ENCODE measurements at regions not wholly inside any gene's neighbourhood (a gene's known extent, or its start where the extent isn't known, plus 50 kb on each side); places are given as distances from the start of the nearest gene placed in this dataset.
"Not testable (repeated sequence)": the region's sequence is repeated elsewhere in the genome, so short reads cannot be mapped to it uniquely, and the experiment has no call there.

- not testable (repeated sequence) for H3K4me3 ChIP-seq; H3K36me3 ChIP-seq; H3K9me3 ChIP-seq (replicated peaks); H3K27ac ChIP-seq; H3K27me3 ChIP-seq; DNase-seq
- H3K4me1 ChIP-seq = peaks cover 16% of the 10 kb centered on the region; the same call in 1 of the 2 replicates
These were observed 115.9 kb upstream of the MYCN start for GRCh38 chr2:15824467-15824866.

- H3K4me1 ChIP-seq = peaks cover 16% of the 10 kb centered on the region; the same call in 1 of the 2 replicates
- peak; percentile 71 to 83 for DNase-seq
- H3K27ac ChIP-seq = peak overlapping the region; percentile 46
- peak overlapping the region; percentile 39 for H3K4me3 ChIP-seq
- no peaks in the 10 kb centered on the region for H3K27me3 ChIP-seq
- no peaks in the 10 kb centered on the region for H3K36me3 ChIP-seq
- H3K9me3 ChIP-seq (replicated peaks) = no peaks in the 10 kb centered on the region
These were observed 114.9 kb upstream of the MYCN start for GRCh38 chr2:15825276-15825980.

GRCh38 chr2:15826273-15826717 lies 114.1 kb upstream of the MYCN start:
- no peaks in the 10 kb centered on the region for H3K9me3 ChIP-seq (replicated peaks)
- H3K36me3 ChIP-seq = no peaks in the 10 kb centered on the region
- H3K27ac ChIP-seq = peak overlapping the region; percentile 46
- DNase-seq = peak; percentile 84 to 90
- no peaks in the 10 kb centered on the region for H3K27me3 ChIP-seq
- H3K4me1 ChIP-seq = peaks cover 16% of the 10 kb centered on the region; the same call in 1 of the 2 replicates
- H3K4me3 ChIP-seq = peak overlapping the region; percentile 39

- no peaks in the 10 kb centered on the region for H3K9me3 ChIP-seq (replicated peaks)
These were observed 113.3 kb upstream of the MYCN start for GRCh38 chr2:15827001-15827400.

GRCh38 chr2:15828576-15828975 lies 111.8 kb upstream of the MYCN start:
- Histone ChIP-seq H3K36me3 (no peaks in the 10 kb centered on the region), H3K9me3 (replicated peaks) (no peaks in the 10 kb centered on the region), H3K27me3 (no peaks in the 10 kb centered on the region), H3K4me1 (peaks cover 16% of the 10 kb centered on the region; the same call in 1 of the 2 replicates), H3K4me3 (no peak overlapping the region), H3K27ac (no peak overlapping the region)
- no peak for DNase-seq

More at GRCh38 chr2:15827001-15827400, 113.3 kb upstream of the MYCN start:
- no peak for DNase-seq
- Histone ChIP-seq H3K4me1 (peaks cover 16% of the 10 kb centered on the region; the same call in 1 of the 2 replicates), H3K27me3 (no peaks in the 10 kb centered on the region), H3K4me3 (no peak overlapping the region), H3K36me3 (no peaks in the 10 kb centered on the region), H3K27ac (no peak overlapping the region)

- DNase-seq = no peak
- H3K4me3 ChIP-seq = no peak overlapping the region
- no peaks in the 10 kb centered on the region for H3K9me3 ChIP-seq (replicated peaks)
- no peaks in the 10 kb centered on the region for H3K27me3 ChIP-seq
- peaks cover 16% of the 10 kb centered on the region; the same call in 1 of the 2 replicates for H3K4me1 ChIP-seq
- no peaks in the 10 kb centered on the region for H3K36me3 ChIP-seq
- no peak overlapping the region for H3K27ac ChIP-seq
These were observed 111.1 kb upstream of the MYCN start for GRCh38 chr2:15829091-15829801.

GRCh38 chr2:15829985-15830384 lies 110.4 kb upstream of the MYCN start:
- Histone ChIP-seq H3K4me3 (no peak overlapping the region), H3K27ac (no peak overlapping the region), H3K9me3 (replicated peaks) (no peaks in the 10 kb centered on the region), H3K4me1 (peaks cover 16% of the 10 kb centered on the region; the same call in 1 of the 2 replicates), H3K27me3 (no peaks in the 10 kb centered on the region), H3K36me3 (no peaks in the 10 kb centered on the region)
- no peak for DNase-seq

GRCh38 chr2:15830937-15831549 lies 109.3 kb upstream of the MYCN start:
- Histone ChIP-seq H3K9me3 (replicated peaks) (no peaks in the 10 kb centered on the region), H3K27me3 (no peaks in the 10 kb centered on the region), H3K4me1 (peaks cover 6% of the 10 kb centered on the region; the same call in 1 of the 2 replicates), H3K4me3 (no peak overlapping the region), H3K36me3 (no peaks in the 10 kb centered on the region), H3K27ac (no peak overlapping the region)
- DNase-seq = no peak

- no peak for DNase-seq
- Histone ChIP-seq H3K4me3 (no peak overlapping the region), H3K9me3 (replicated peaks) (no peaks in the 10 kb centered on the region), H3K27me3 (no peaks in the 10 kb centered on the region), H3K27ac (no peak overlapping the region), H3K4me1 (no peaks in the 10 kb centered on the region), H3K36me3 (no peaks in the 10 kb centered on the region)
These were observed 108.2 kb upstream of the MYCN start for GRCh38 chr2:15832030-15832709.

- H3K27me3 ChIP-seq = no peaks in the 10 kb centered on the region
- no peak overlapping the region for H3K27ac ChIP-seq
- H3K9me3 ChIP-seq (replicated peaks) = no peaks in the 10 kb centered on the region
These were observed 107.3 kb upstream of the MYCN start for GRCh38 chr2:15832849-15833680.

GRCh38 chr2:15833731-15834130 lies 106.6 kb upstream of the MYCN start:
- no peaks in the 10 kb centered on the region for H3K36me3 ChIP-seq
- H3K4me3 ChIP-seq = no peak overlapping the region
- no peak for DNase-seq
- no peaks in the 10 kb centered on the region for H3K9me3 ChIP-seq (replicated peaks)
- H3K4me1 ChIP-seq = no peaks in the 10 kb centered on the region
- no peak overlapping the region for H3K27ac ChIP-seq
- no peaks in the 10 kb centered on the region for H3K27me3 ChIP-seq

More at GRCh38 chr2:15832849-15833680, 107.3 kb upstream of the MYCN start:
- Histone ChIP-seq H3K36me3 (no peaks in the 10 kb centered on the region), H3K4me3 (no peak overlapping the region), H3K4me1 (no peaks in the 10 kb centered on the region)
- no peak for DNase-seq

- Histone ChIP-seq H3K27ac (no peak overlapping the region), H3K36me3 (no peaks in the 10 kb centered on the region), H3K27me3 (no peaks in the 10 kb centered on the region), H3K4me1 (no peaks in the 10 kb centered on the region), H3K9me3 (replicated peaks) (no peaks in the 10 kb centered on the region), H3K4me3 (no peak overlapping the region)
- no peak for DNase-seq
These were observed 105.8 kb upstream of the MYCN start for GRCh38 chr2:15834381-15835031.

GRCh38 chr2:15835991-15836688 lies 104.2 kb upstream of the MYCN start:
- H3K9me3 ChIP-seq (replicated peaks) = no peaks in the 10 kb centered on the region
- no peak overlapping the region for H3K27ac ChIP-seq
- DNase-seq = no peak
- no peaks in the 10 kb centered on the region for H3K4me1 ChIP-seq
- H3K27me3 ChIP-seq = no peaks in the 10 kb centered on the region
- H3K4me3 ChIP-seq = no peak overlapping the region
- no peaks in the 10 kb centered on the region for H3K36me3 ChIP-seq

Measured in SJCRH30 (cell line).